HG03520 (cell line): ENCODE measurements at regions not wholly inside any gene's neighbourhood (a gene's known extent, or its start where the extent isn't known, plus 50 kb on each side); places are given as distances from the start of the nearest gene placed in this dataset.

ENCODE experiments used
- ATAC-seq: cut with Tn5 transposase; IDR thresholded peaks from one replicate; pipeline ENCODE4 v1.9.1; 2021; ENCODE audit warnings: mild to moderate bottlenecking, moderate library complexity; ENCODE audit not compliant: unreplicated experiment

- ATAC-seq, result no peak
Measured at GRCh38 chr12:124184456-124184855, 110.4 kb upstream of the RFLNA start.

GRCh38 chr12:124185971-124186686, 108.8 kb upstream of the RFLNA start:
- no peak for ATAC-seq

- no peak for ATAC-seq
Measured at GRCh38 chr12:124188084-124188483, 106.8 kb upstream of the RFLNA start.

GRCh38 chr12:124188561-124189405, 106.1 kb upstream of the RFLNA start:
- no peak for ATAC-seq

- no peak for ATAC-seq
Measured at GRCh38 chr12:124190312-124191023, 104.4 kb upstream of the RFLNA start.

- no peak for ATAC-seq
Measured at GRCh38 chr12:124191024-124191359, 103.9 kb upstream of the RFLNA start.

GRCh38 chr12:124191966-124192365, 102.9 kb upstream of the RFLNA start:
- no peak for ATAC-seq

- no peak for ATAC-seq
Measured at GRCh38 chr12:124194264-124194892, 100.5 kb upstream of the RFLNA start.

- no peak for ATAC-seq
Measured at GRCh38 chr12:124194893-124195566, 99.9 kb upstream of the RFLNA start.

GRCh38 chr12:124195567-124195942, 99.3 kb upstream of the RFLNA start:
- ATAC-seq, result no peak

- ATAC-seq, result no peak
Measured at GRCh38 chr12:124196236-124196635, 98.7 kb upstream of the RFLNA start.

GRCh38 chr12:124201248-124201647, 93.6 kb upstream of the RFLNA start:
- ATAC-seq, result no peak

GRCh38 chr12:124203176-124203575, 91.7 kb upstream of the RFLNA start:
- ATAC-seq, result no peak

GRCh38 chr12:124205405-124205804, 89.5 kb upstream of the RFLNA start:
- ATAC-seq, result no peak

- ATAC-seq, result no peak
Measured at GRCh38 chr12:124207049-124207448, 87.8 kb upstream of the RFLNA start.

- ATAC-seq, result no peak
Measured at GRCh38 chr12:124207617-124208016, 87.3 kb upstream of the RFLNA start.

- ATAC-seq, result no peak
Measured at GRCh38 chr12:124208489-124208888, 86.4 kb upstream of the RFLNA start.

- no peak for ATAC-seq
Measured at GRCh38 chr12:124210991-124211577, 83.8 kb upstream of the RFLNA start.

- no peak for ATAC-seq
Measured at GRCh38 chr12:124211753-124212152, 83.1 kb upstream of the RFLNA start.

- ATAC-seq, result no peak
Measured at GRCh38 chr12:124213666-124214347, 81.1 kb upstream of the RFLNA start.
